ENCODE measurements at regions not wholly inside any gene's neighbourhood (a gene's known extent, or its start where the extent isn't known, plus 50 kb on each side); places are given as distances from the start of the nearest gene placed in this dataset.
"Not testable (repeated sequence)": the region's sequence is repeated elsewhere in the genome, so short reads cannot be mapped to it uniquely, and the experiment has no call there.

- Histone ChIP-seq H3K4me3 (ENCODE audit: control insufficient read depth in 1 of 7, extremely low read depth in 1 of 7, insufficient read depth in 4 of 7, low read depth in 2 of 7, low read length in 6 of 7) (no peak overlapping the region), H3K36me3 (ENCODE audit: control insufficient read depth in 4 of 4, insufficient read depth in 4 of 4, low read length in 3 of 4) (no peaks in the 10 kb centered on the region), H3K27me3 (replicated peaks in 2 of 5; ENCODE audit: control insufficient read depth in 4 of 5, insufficient read depth in 5 of 5, low read length in 4 of 5) (no peaks in the 10 kb centered on the region), H3K27ac (ENCODE audit: insufficient read depth in 1 of 2, low read depth in 1 of 2, low read length in 2 of 2, poor library complexity in 1 of 2, severe bottlenecking in 2 of 2) (no peak overlapping the region), H3K9me3 (ENCODE audit: control extremely low read depth in 1 of 5, control insufficient read depth in 4 of 5, insufficient read depth in 2 of 5, low read depth in 1 of 5, low read length in 4 of 5) (peaks cover 0 to 2% (median 0%) of the 10 kb centered on the region in 5 experiments), H3K4me1 (ENCODE audit: control extremely low read depth in 1 of 4, control insufficient read depth in 4 of 4, insufficient read depth in 4 of 4, low read length in 3 of 4) (no peaks in the 10 kb centered on the region)
- DNase-seq: no peak
- CTCF ChIA-PET: no interaction called here
- WGBS (ENCODE audit: insufficient coverage): no CpG with 5 or more reads among the region's 2 CpGs
- POLR2A ChIA-PET: no interaction called here
These were observed 475.2 kb downstream of the JRKL start for GRCh38 chr11:96865020-96865419.

GRCh38 chr11:96869207-96869606 lies 479.4 kb downstream of the JRKL start:
- CTCF ChIA-PET: no interaction called here
- H3K9me3 ChIP-seq (ENCODE audit: control extremely low read depth in 1 of 5, control insufficient read depth in 4 of 5, insufficient read depth in 2 of 5, low read depth in 1 of 5, low read length in 4 of 5): peaks cover 0 to 2% (median 0%) of the 10 kb centered on the region in 5 experiments
- no peak overlapping the region for H3K4me3 ChIP-seq (ENCODE audit: control insufficient read depth in 1 of 7, extremely low read depth in 1 of 7, insufficient read depth in 4 of 7, low read depth in 2 of 7, low read length in 6 of 7)
- H3K4me1 ChIP-seq (ENCODE audit: control extremely low read depth in 1 of 4, control insufficient read depth in 4 of 4, insufficient read depth in 4 of 4, low read length in 3 of 4): no peaks in the 10 kb centered on the region
- H3K36me3 ChIP-seq (ENCODE audit: control insufficient read depth in 4 of 4, insufficient read depth in 4 of 4, low read length in 3 of 4): no peaks in the 10 kb centered on the region
- no peak for DNase-seq
- H3K27me3 ChIP-seq (replicated peaks in 2 of 5; ENCODE audit: control insufficient read depth in 4 of 5, insufficient read depth in 5 of 5, low read length in 4 of 5): no peaks in the 10 kb centered on the region
- POLR2A ChIA-PET: no interaction called here
- no peak overlapping the region for H3K27ac ChIP-seq (ENCODE audit: insufficient read depth in 1 of 2, low read depth in 1 of 2, low read length in 2 of 2, poor library complexity in 1 of 2, severe bottlenecking in 2 of 2)

GRCh38 chr11:96875712-96876111 lies 485.9 kb downstream of the JRKL start:
- Histone ChIP-seq H3K4me1 (ENCODE audit: control extremely low read depth in 1 of 4, control insufficient read depth in 4 of 4, insufficient read depth in 4 of 4, low read length in 3 of 4) (no peaks in the 10 kb centered on the region), H3K36me3 (ENCODE audit: control insufficient read depth in 4 of 4, insufficient read depth in 4 of 4, low read length in 3 of 4) (no peaks in the 10 kb centered on the region), H3K9me3 (ENCODE audit: control extremely low read depth in 1 of 5, control insufficient read depth in 4 of 5, insufficient read depth in 2 of 5, low read depth in 1 of 5, low read length in 4 of 5) (peaks cover 0 to 11% (median 0%) of the 10 kb centered on the region in 5 experiments), H3K27me3 (replicated peaks in 2 of 5; ENCODE audit: control insufficient read depth in 4 of 5, insufficient read depth in 5 of 5, low read length in 4 of 5) (no peaks in the 10 kb centered on the region), H3K27ac (ENCODE audit: insufficient read depth in 1 of 2, low read depth in 1 of 2, low read length in 2 of 2, poor library complexity in 1 of 2, severe bottlenecking in 2 of 2) (no peak overlapping the region), H3K4me3 (ENCODE audit: control insufficient read depth in 1 of 7, extremely low read depth in 1 of 7, insufficient read depth in 4 of 7, low read depth in 2 of 7, low read length in 6 of 7) (no peak overlapping the region)
- CTCF ChIA-PET: no interaction called here
- DNase-seq: no peak
- WGBS (ENCODE audit: insufficient coverage): 96% methylated on average over 3 of the region's 4 CpGs
- POLR2A ChIA-PET: no interaction called here

- Histone ChIP-seq H3K36me3 (ENCODE audit: control insufficient read depth in 4 of 4, insufficient read depth in 4 of 4, low read length in 3 of 4) (no peaks in the 10 kb centered on the region), H3K27ac (ENCODE audit: insufficient read depth in 1 of 2, low read depth in 1 of 2, low read length in 2 of 2, poor library complexity in 1 of 2, severe bottlenecking in 2 of 2) (no peak overlapping the region), H3K9me3 (ENCODE audit: control extremely low read depth in 1 of 5, control insufficient read depth in 4 of 5, insufficient read depth in 2 of 5, low read depth in 1 of 5, low read length in 4 of 5) (peaks cover 0 to 11% (median 0%) of the 10 kb centered on the region in 5 experiments), H3K27me3 (replicated peaks in 2 of 5; ENCODE audit: control insufficient read depth in 4 of 5, insufficient read depth in 5 of 5, low read length in 4 of 5) (no peaks in the 10 kb centered on the region), H3K4me3 (ENCODE audit: control insufficient read depth in 1 of 7, extremely low read depth in 1 of 7, insufficient read depth in 4 of 7, low read depth in 2 of 7, low read length in 6 of 7) (no peak overlapping the region), H3K4me1 (ENCODE audit: control extremely low read depth in 1 of 4, control insufficient read depth in 4 of 4, insufficient read depth in 4 of 4, low read length in 3 of 4) (no peaks in the 10 kb centered on the region)
- WGBS (ENCODE audit: insufficient coverage): 64% methylated on average over 4 of the region's 6 CpGs
- DNase-seq: no peak
- POLR2A ChIA-PET: no interaction called here
- CTCF ChIA-PET: interaction anchor here (1.3 kb wide), 1 partner anchor 12 kb away, joined by 4 read pairs; no protein-coding TSS in a partner anchor
These were observed 488.7 kb downstream of the JRKL start for GRCh38 chr11:96878299-96879051.

- H3K27me3 ChIP-seq (replicated peaks in 2 of 5; ENCODE audit: control insufficient read depth in 4 of 5, insufficient read depth in 5 of 5, low read length in 4 of 5); H3K36me3 ChIP-seq (ENCODE audit: control insufficient read depth in 4 of 4, insufficient read depth in 4 of 4, low read length in 3 of 4); H3K4me1 ChIP-seq (ENCODE audit: control extremely low read depth in 1 of 4, control insufficient read depth in 4 of 4, insufficient read depth in 4 of 4, low read length in 3 of 4); DNase-seq; H3K4me3 ChIP-seq (ENCODE audit: control insufficient read depth in 1 of 7, extremely low read depth in 1 of 7, insufficient read depth in 4 of 7, low read depth in 2 of 7, low read length in 6 of 7); H3K9me3 ChIP-seq (ENCODE audit: control extremely low read depth in 1 of 5, control insufficient read depth in 4 of 5, insufficient read depth in 2 of 5, low read depth in 1 of 5, low read length in 4 of 5); POLR2A ChIA-PET; CTCF ChIA-PET; H3K27ac ChIP-seq (ENCODE audit: insufficient read depth in 1 of 2, low read depth in 1 of 2, low read length in 2 of 2, poor library complexity in 1 of 2, severe bottlenecking in 2 of 2): not testable (repeated sequence)
- WGBS (ENCODE audit: insufficient coverage): no CpG with 5 or more reads among the region's 2 CpGs
These were observed 492.8 kb downstream of the JRKL start for GRCh38 chr11:96882622-96883021.

- 88% methylated on average over 2 of the region's 3 CpGs for WGBS (ENCODE audit: insufficient coverage)
- ChIA-PET CTCF (no interaction called here), POLR2A (no interaction called here)
- H3K27me3 ChIP-seq (replicated peaks in 2 of 5; ENCODE audit: control insufficient read depth in 4 of 5, insufficient read depth in 5 of 5, low read length in 4 of 5): no peaks in the 10 kb centered on the region
- no peak overlapping the region for H3K4me3 ChIP-seq (ENCODE audit: control insufficient read depth in 1 of 7, extremely low read depth in 1 of 7, insufficient read depth in 4 of 7, low read depth in 2 of 7, low read length in 6 of 7)
- no peaks in the 10 kb centered on the region for H3K4me1 ChIP-seq (ENCODE audit: control extremely low read depth in 1 of 4, control insufficient read depth in 4 of 4, insufficient read depth in 4 of 4, low read length in 3 of 4)
- DNase-seq: no peak
- H3K9me3 ChIP-seq (ENCODE audit: control extremely low read depth in 1 of 5, control insufficient read depth in 4 of 5, insufficient read depth in 2 of 5, low read depth in 1 of 5, low read length in 4 of 5): no peaks in the 10 kb centered on the region
- no peak overlapping the region for H3K27ac ChIP-seq (ENCODE audit: insufficient read depth in 1 of 2, low read depth in 1 of 2, low read length in 2 of 2, poor library complexity in 1 of 2, severe bottlenecking in 2 of 2)
- no peaks in the 10 kb centered on the region for H3K36me3 ChIP-seq (ENCODE audit: control insufficient read depth in 4 of 4, insufficient read depth in 4 of 4, low read length in 3 of 4)
These were observed 495.6 kb downstream of the JRKL start for GRCh38 chr11:96885405-96885804.

- no peaks in the 10 kb centered on the region for H3K27me3 ChIP-seq (replicated peaks in 2 of 5; ENCODE audit: control insufficient read depth in 4 of 5, insufficient read depth in 5 of 5, low read length in 4 of 5)
- CTCF ChIA-PET: no interaction called here
- 100% methylated on average over 2 of the region's 2 CpGs for WGBS (ENCODE audit: insufficient coverage)
- DNase-seq: no peak
- H3K27ac ChIP-seq (ENCODE audit: insufficient read depth in 1 of 2, low read depth in 1 of 2, low read length in 2 of 2, poor library complexity in 1 of 2, severe bottlenecking in 2 of 2): no peak overlapping the region
- no peaks in the 10 kb centered on the region for H3K9me3 ChIP-seq (ENCODE audit: control extremely low read depth in 1 of 5, control insufficient read depth in 4 of 5, insufficient read depth in 2 of 5, low read depth in 1 of 5, low read length in 4 of 5)
- no peaks in the 10 kb centered on the region for H3K4me1 ChIP-seq (ENCODE audit: control extremely low read depth in 1 of 4, control insufficient read depth in 4 of 4, insufficient read depth in 4 of 4, low read length in 3 of 4)
- no peak overlapping the region for H3K4me3 ChIP-seq (ENCODE audit: control insufficient read depth in 1 of 7, extremely low read depth in 1 of 7, insufficient read depth in 4 of 7, low read depth in 2 of 7, low read length in 6 of 7)
- no peaks in the 10 kb centered on the region for H3K36me3 ChIP-seq (ENCODE audit: control insufficient read depth in 4 of 4, insufficient read depth in 4 of 4, low read length in 3 of 4)
- POLR2A ChIA-PET: no interaction called here
These were observed 496.1 kb downstream of the JRKL start for GRCh38 chr11:96885912-96886311.

All from common myeloid progenitor, CD34-positive (primary cell).